GM12878 (cell line): ENCODE measurements at regions not wholly inside any gene's neighbourhood (a gene's known extent, or its start where the extent isn't known, plus 50 kb on each side); places are given as distances from the start of the nearest gene placed in this dataset.
"Not testable (repeated sequence)": the region's sequence is repeated elsewhere in the genome, so short reads cannot be mapped to it uniquely, and the experiment has no call there.

Experiments used
- ATAC-seq: fragments of 200-7000 bp; cut with Tn5 transposase; 3 replicates; pipeline ENCODE4 v1.9.1; 2020; ENCODE audit warnings: mild to moderate bottlenecking, moderate library complexity
- BruUV-seq: library from RNA; stranded (reverse); fragments of 400-500 nt; replicated peaks from 2 replicates; lab custom pipeline; 2021; lab: Mats Ljungman, UMichigan
- CTCF ChIA-PET: fragments of 300-600 bp; sonication (Branson Sonifier 250); formaldehyde crosslinking; extraction: SDS; loops from one replicate; lab custom pipeline; 2021; ENCODE audit warnings: inconsistent platforms; lab: Yijun Ruan, JAX
- POLR2A ChIA-PET: fragments of 350-600 bp; formaldehyde crosslinking; extraction: SDS; loops from one replicate; lab custom pipeline; 2021; ENCODE audit warnings: inconsistent platforms; lab: Charles Lee
- RAD21 ChIA-PET: fragments of 300-600 bp; sonication (Branson Sonifier 250); formaldehyde crosslinking; loops from one replicate; lab custom pipeline; 2023; ENCODE audit warnings: antibody characterized with exemption; ENCODE audit not compliant: unreplicated experiment; lab: Charles Lee
- SMC1A ChIA-PET: fragments of 300-600 bp; sonication (Branson Sonifier 250); formaldehyde crosslinking; loops from one replicate; lab custom pipeline; 2023; ENCODE audit not compliant: unreplicated experiment, uncharacterized antibody; lab: Charles Lee
- DNase-seq: peaks from one replicate; pipeline ENCODE4 v3.0.0-alpha.2; 2011; ENCODE audit warnings: low read depth, low spot score
- FAIRE-seq: peaks from 3 replicates; lab custom pipeline; 2011; peaks lifted over from hg19 to GRCh38; lab: Jason Lieb, UNC
- H2AFZ ChIP-seq: 2 replicates; pipeline ENCODE4 v1.6.0; 2011; ENCODE audit warnings: low read depth, low read length, control low read depth; ENCODE audit not compliant: control insufficient read depth
- H3K27ac ChIP-seq: 2 replicates; pipeline ENCODE4 v1.5.1; 2011; ENCODE audit warnings: control low read depth; ENCODE audit not compliant: control insufficient read depth, insufficient read depth
- H3K27me3 ChIP-seq, 2 experiments: replicated peaks in 1 of 2; 2 replicates each; pipeline versions ENCODE4 v1.6.0 to v1.6.1; 2011; ENCODE audit warnings: low read length in 1 of 2; ENCODE audit not compliant: control insufficient read depth in 2 of 2, insufficient read depth in 2 of 2
- H3K36me3 ChIP-seq, 2 experiments: 2 replicates each; pipeline ENCODE4 v1.5.1; 2011; ENCODE audit warnings: low read length in 1 of 2; ENCODE audit not compliant: control insufficient read depth in 2 of 2, insufficient read depth in 2 of 2
- H3K4me1 ChIP-seq: 2 replicates; pipeline ENCODE4 v1.6.1; 2011; ENCODE audit warnings: mild to moderate bottlenecking, low read length, moderate library complexity, mixed read lengths; ENCODE audit not compliant: control insufficient read depth, insufficient read depth
- H3K4me2 ChIP-seq: 2 replicates; pipeline ENCODE4 v1.6.0; 2011; ENCODE audit warnings: control low read depth; ENCODE audit not compliant: control insufficient read depth, insufficient read depth
- H3K4me3 ChIP-seq: fragments of 200-600 bp; sonication (generic); 2 replicates; pipeline ENCODE4 v1.5.1; 2016
- H3K79me2 ChIP-seq: 2 replicates; pipeline ENCODE4 v1.6.0; 2011; ENCODE audit warnings: low read length; ENCODE audit not compliant: control insufficient read depth, insufficient read depth
- H3K9ac ChIP-seq: 2 replicates; pipeline ENCODE4 v1.8.0; 2011; ENCODE audit warnings: low read length, control low read depth, mixed read lengths; ENCODE audit not compliant: control insufficient read depth, insufficient read depth
- H3K9me3 ChIP-seq: replicated peaks from 3 replicates; pipeline ENCODE4 v1.5.1; 2011; ENCODE audit warnings: mild to moderate bottlenecking, low read length; ENCODE audit not compliant: control insufficient read depth, insufficient read depth
- H4K20me1 ChIP-seq: 2 replicates; pipeline ENCODE4 v1.6.0; 2011; ENCODE audit not compliant: control insufficient read depth, insufficient read depth
- BHLHE40 ChIP-seq, 2 experiments: fragments of 450-650 bp in 1 of 2; IDR thresholded peaks; 2 replicates each; pipeline ENCODE4 v1.6.1; 2011 to 2017; ENCODE audit warnings: low read depth in 2 of 2, borderline replicate concordance in 1 of 2, improper control_type of control experiment in 1 of 2, low read length in 1 of 2, mild to moderate bottlenecking in 1 of 2
- BMI1 ChIP-seq: fragments of 450-650 bp; IDR thresholded peaks from 2 replicates; pipeline ENCODE4 v1.6.1; 2016; ENCODE audit warnings: mild to moderate bottlenecking, moderate library complexity, borderline replicate concordance
- KLF5 ChIP-seq: fragments of 450-650 bp; IDR thresholded peaks from 2 replicates; pipeline ENCODE4 v1.6.1; 2014; ENCODE audit warnings: mild to moderate bottlenecking; ENCODE audit not compliant: partially characterized antibody
- MXI1 ChIP-seq: fragments of 150-350 bp; IDR thresholded peaks from 2 replicates; pipeline ENCODE4 v1.6.1; 2011; ENCODE audit warnings: low read depth, mild to moderate bottlenecking, inconsistent platforms, low read length, improper control_type of control experiment
- NR2C1 ChIP-seq: fragments of 450-650 bp; IDR thresholded peaks from 2 replicates; pipeline ENCODE4 v1.6.1; 2017; ENCODE audit warnings: antibody characterized with exemption, mild to moderate bottlenecking, moderate library complexity
- SPI1 ChIP-seq: IDR thresholded peaks from 2 replicates; pipeline ENCODE4 v1.6.1; 2011; ENCODE audit warnings: low read depth, mild to moderate bottlenecking, low read length, moderate library complexity, borderline replicate concordance; ENCODE audit not compliant: insufficient read depth
- WGBS: methylation state at CpG from one replicate; pipeline ENCODE4 v1.1.6; 2016; ENCODE audit warnings: low lambda C conversion rate; ENCODE audit not compliant: insufficient replicate concordance, insufficient coverage; ENCODE audit errors: missing lambda C conversion rate; 5-methylcytosine and 5-hydroxymethylcytosine counted together
- in situ Hi-C: fragments of 300-500 bp; cut with MboI; formaldehyde crosslinking; loops from 9 replicates; pipeline ENCODE4 v1.14.3; 2018; ENCODE audit warnings: mixed read lengths
- intact Hi-C: fragments of 100-400 bp; cut with micrococcal nuclease; formaldehyde crosslinking; loops from one replicate; pipeline ENCODE4 v1.14.2; 2022; ENCODE audit not compliant: unreplicated experiment
- TF ChIP-seq, protein P1 (sequence below): fragments of 450-650 bp; IDR thresholded peaks from 2 replicates; pipeline ENCODE4 v1.6.1; 2016; ENCODE audit warnings: mild to moderate bottlenecking

DNA sequence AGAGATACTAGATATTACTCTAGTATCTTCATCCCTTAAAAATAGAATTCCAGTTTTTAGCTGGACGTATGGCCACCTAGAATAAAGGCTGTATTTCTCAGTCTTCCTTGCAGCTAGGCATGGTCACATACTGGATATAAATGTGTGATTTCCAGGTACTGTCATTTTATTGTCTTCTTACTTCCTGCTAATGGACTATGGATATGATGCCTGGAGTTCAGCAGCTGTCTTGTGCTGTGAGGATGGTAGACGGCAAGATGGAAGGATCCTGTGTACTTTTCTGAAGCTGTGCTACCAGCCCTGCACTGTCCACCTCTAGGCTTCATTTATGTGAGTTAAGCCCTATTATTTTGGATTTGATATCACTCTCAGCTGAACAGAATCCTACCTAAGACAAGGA lies 83.4 kb downstream of the EBLN2 start:
- WGBS: 25% methylated on average over 2 of the region's 2 CpGs
- TF ChIP-seq BHLHE40 (IDR thresholded peaks at IDR 0.05; ENCODE audit: borderline replicate concordance in 1 of 2, low read depth in 2 of 2, low read length in 1 of 2) (no peak), SPI1 (no peak), BMI1 (no peak), MXI1 (no peak), KLF5 (no peak), NR2C1 (no peak)
- TF ChIP-seq, protein P1, sequence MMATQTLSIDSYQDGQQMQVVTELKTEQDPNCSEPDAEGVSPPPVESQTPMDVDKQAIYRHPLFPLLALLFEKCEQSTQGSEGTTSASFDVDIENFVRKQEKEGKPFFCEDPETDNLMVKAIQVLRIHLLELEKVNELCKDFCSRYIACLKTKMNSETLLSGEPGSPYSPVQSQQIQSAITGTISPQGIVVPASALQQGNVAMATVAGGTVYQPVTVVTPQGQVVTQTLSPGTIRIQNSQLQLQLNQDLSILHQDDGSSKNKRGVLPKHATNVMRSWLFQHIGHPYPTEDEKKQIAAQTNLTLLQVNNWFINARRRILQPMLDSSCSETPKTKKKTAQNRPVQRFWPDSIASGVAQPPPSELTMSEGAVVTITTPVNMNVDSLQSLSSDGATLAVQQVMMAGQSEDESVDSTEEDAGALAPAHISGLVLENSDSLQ: no peak
- no peaks in the 10 kb centered on the region for H4K20me1 ChIP-seq
- no peaks in the 10 kb centered on the region for H3K79me2 ChIP-seq
- no peak for FAIRE-seq
- no peaks in the 10 kb centered on the region for H3K36me3 ChIP-seq
- POLR2A ChIA-PET: no interaction called here
- no peaks in the 10 kb centered on the region for H3K9me3 ChIP-seq
- no peak overlapping the region for H2AFZ ChIP-seq
- no peak for DNase-seq
- H3K9ac ChIP-seq: no peak overlapping the region
- no peak overlapping the region for H3K4me3 ChIP-seq
- intact Hi-C loops (no loop called here), in situ Hi-C loops (no loop called here)
- CTCF ChIA-PET: interaction anchor here (1.4 kb wide), 1 partner anchor 358 kb away, joined by 5 read pairs; no protein-coding TSS in a partner anchor
- H3K4me2 ChIP-seq: no peak overlapping the region
- ATAC-seq: no peak
- H3K4me1 ChIP-seq: no peaks in the 10 kb centered on the region
- SMC1A ChIA-PET: interaction anchor here (1.7 kb wide), 1 partner anchor 31 kb away, joined by 7 read pairs; no protein-coding TSS in a partner anchor
- RAD21 ChIA-PET: no interaction called here
- H3K27me3 ChIP-seq: no peaks in the 10 kb centered on the region; a peak in 1 of 4 replicates
- BruUV-seq: no TSS peak
- no peak overlapping the region for H3K27ac ChIP-seq

DNA sequence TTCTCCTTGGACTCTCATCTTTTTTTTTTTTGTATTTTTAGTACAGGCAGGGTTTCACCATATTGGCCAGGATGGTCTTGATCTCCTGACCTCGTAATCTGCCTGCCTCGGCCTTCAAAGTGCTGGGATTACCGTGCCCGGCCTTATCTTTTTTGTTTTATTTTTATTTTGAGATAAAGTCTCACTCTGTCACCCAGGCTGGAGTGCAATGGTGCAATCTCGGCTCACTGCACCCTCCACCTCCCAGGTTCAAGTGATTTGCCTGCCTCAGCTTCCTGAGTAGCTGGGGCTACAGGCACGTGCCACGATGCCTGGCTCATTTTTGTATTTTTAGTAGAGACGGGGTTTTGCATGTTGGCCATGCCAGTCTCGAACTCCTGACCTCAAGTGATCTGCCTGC lies 86.0 kb downstream of the EBLN2 start:
- CTCF ChIA-PET: interaction anchor here (0.6 kb wide), 1 partner anchor 366 kb away, joined by 3 read pairs; no protein-coding TSS in a partner anchor
- SMC1A ChIA-PET: not testable (repeated sequence)

More for the DNA sequence above, 86.0 kb downstream of the EBLN2 start:
- H3K4me3 ChIP-seq, BruUV-seq, RAD21 ChIA-PET, H2AFZ ChIP-seq, H3K9ac ChIP-seq, ATAC-seq, H3K9me3 ChIP-seq, H3K79me2 ChIP-seq, H3K4me1 ChIP-seq, H3K27me3 ChIP-seq, FAIRE-seq, intact Hi-C loops, H3K4me2 ChIP-seq, H3K27ac ChIP-seq, H4K20me1 ChIP-seq, H3K36me3 ChIP-seq, in situ Hi-C loops, DNase-seq, POLR2A ChIA-PET: not testable (repeated sequence)
- WGBS: 18% methylated on average over 9 of the region's 9 CpGs
